ENCODE measurements at regions not wholly inside any gene's neighbourhood (a gene's known extent, or its start where the extent isn't known, plus 50 kb on each side); places are given as distances from the start of the nearest gene placed in this dataset.

DNA sequence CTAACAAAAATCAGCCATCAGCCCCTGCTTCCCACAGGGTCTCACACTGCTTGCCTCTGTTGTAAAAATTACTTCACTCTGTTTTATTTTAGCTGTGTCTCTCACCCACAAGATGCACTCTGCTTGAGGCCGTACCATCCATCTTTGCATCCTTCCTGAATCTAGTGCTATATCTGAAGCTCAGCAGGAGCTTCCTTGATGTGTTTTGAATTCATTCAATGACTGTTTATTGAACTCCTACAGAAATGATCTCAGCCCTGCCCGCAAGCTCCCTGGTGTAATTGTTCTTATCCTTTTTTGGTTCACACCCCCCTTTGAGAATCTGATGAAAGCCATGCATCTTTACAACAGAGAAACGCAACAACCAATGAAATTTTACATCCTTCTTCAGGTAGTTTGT lies 310.2 kb upstream of the ZC3H12C start:
- TF ChIP-seq, protein P1, sequence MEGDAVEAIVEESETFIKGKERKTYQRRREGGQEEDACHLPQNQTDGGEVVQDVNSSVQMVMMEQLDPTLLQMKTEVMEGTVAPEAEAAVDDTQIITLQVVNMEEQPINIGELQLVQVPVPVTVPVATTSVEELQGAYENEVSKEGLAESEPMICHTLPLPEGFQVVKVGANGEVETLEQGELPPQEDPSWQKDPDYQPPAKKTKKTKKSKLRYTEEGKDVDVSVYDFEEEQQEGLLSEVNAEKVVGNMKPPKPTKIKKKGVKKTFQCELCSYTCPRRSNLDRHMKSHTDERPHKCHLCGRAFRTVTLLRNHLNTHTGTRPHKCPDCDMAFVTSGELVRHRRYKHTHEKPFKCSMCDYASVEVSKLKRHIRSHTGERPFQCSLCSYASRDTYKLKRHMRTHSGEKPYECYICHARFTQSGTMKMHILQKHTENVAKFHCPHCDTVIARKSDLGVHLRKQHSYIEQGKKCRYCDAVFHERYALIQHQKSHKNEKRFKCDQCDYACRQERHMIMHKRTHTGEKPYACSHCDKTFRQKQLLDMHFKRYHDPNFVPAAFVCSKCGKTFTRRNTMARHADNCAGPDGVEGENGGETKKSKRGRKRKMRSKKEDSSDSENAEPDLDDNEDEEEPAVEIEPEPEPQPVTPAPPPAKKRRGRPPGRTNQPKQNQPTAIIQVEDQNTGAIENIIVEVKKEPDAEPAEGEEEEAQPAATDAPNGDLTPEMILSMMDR (IDR thresholded peaks at IDR 0.05), result no peak
- no peak for TF ChIP-seq POLR2A (IDR thresholded peaks at IDR 0.05)
